ENCODE measurements at regions not wholly inside any gene's neighbourhood (a gene's known extent, or its start where the extent isn't known, plus 50 kb on each side); places are given as distances from the start of the nearest gene placed in this dataset.
"Not testable (repeated sequence)": the region's sequence is repeated elsewhere in the genome, so short reads cannot be mapped to it uniquely, and the experiment has no call there.

DNA sequence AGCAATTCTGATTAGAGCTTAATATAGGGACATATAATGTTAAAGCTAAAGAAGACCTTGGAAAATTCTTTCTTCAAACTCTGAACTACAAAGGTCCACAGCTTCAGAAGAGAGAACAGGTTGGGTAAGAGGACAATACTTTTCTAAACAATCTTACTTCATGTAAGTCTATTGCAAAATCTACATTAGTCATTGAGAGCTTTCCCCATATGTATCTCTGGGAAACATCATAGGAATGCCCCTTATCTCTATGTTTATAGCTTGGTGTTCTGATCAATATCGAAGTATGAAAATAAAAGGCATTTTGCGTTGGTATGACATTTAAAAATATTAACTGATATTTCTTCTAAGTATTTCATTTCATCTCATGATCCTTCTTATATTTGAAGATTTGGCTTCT lies 962.6 kb downstream of the AACS start:
- TF ChIP-seq, protein P1, sequence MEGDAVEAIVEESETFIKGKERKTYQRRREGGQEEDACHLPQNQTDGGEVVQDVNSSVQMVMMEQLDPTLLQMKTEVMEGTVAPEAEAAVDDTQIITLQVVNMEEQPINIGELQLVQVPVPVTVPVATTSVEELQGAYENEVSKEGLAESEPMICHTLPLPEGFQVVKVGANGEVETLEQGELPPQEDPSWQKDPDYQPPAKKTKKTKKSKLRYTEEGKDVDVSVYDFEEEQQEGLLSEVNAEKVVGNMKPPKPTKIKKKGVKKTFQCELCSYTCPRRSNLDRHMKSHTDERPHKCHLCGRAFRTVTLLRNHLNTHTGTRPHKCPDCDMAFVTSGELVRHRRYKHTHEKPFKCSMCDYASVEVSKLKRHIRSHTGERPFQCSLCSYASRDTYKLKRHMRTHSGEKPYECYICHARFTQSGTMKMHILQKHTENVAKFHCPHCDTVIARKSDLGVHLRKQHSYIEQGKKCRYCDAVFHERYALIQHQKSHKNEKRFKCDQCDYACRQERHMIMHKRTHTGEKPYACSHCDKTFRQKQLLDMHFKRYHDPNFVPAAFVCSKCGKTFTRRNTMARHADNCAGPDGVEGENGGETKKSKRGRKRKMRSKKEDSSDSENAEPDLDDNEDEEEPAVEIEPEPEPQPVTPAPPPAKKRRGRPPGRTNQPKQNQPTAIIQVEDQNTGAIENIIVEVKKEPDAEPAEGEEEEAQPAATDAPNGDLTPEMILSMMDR (IDR thresholded peaks at IDR 0.05; ENCODE audit: low read length, missing control alignments), result no peak
- H3K4me3 ChIP-seq (replicated peaks; ENCODE audit: low read depth, low read length), result no peak overlapping the region
- no peak for DNase-seq (ENCODE audit: low read depth)

DNA sequence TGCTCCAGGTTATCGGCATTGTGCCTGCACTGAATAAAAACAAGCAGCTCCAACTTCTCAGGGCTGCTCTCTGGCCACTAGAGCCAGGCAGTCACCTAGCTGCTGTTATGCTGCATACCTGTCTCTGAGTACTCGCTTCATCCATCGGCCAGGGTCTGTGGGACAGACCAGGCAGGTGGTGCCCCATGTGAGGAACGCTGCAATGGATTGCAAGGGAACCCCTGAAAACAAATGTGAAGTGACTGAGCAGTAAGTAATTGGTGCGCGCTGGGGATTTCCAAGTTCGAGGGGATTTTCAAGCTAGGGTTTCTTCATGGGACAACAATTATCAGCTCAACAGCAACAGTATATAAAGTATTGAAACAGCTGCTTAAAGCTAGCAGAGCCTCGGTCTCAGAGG lies 965.3 kb downstream of the AACS start:
- no peak overlapping the region for H3K4me3 ChIP-seq (replicated peaks; ENCODE audit: low read depth, low read length)
- DNase-seq (ENCODE audit: low read depth), result no peak
- TF ChIP-seq, protein P1 (IDR thresholded peaks at IDR 0.05; ENCODE audit: low read length, missing control alignments), result no peak

- H3K4me3 ChIP-seq (replicated peaks; ENCODE audit: low read depth, low read length), result no peak overlapping the region
- DNase-seq (ENCODE audit: low read depth), result no peak
- TF ChIP-seq, protein P1 (IDR thresholded peaks at IDR 0.05; ENCODE audit: low read length, missing control alignments), result no peak
These were observed 968.5 kb downstream of the AACS start for GRCh38 chr12:126033751-126034150.

DNA sequence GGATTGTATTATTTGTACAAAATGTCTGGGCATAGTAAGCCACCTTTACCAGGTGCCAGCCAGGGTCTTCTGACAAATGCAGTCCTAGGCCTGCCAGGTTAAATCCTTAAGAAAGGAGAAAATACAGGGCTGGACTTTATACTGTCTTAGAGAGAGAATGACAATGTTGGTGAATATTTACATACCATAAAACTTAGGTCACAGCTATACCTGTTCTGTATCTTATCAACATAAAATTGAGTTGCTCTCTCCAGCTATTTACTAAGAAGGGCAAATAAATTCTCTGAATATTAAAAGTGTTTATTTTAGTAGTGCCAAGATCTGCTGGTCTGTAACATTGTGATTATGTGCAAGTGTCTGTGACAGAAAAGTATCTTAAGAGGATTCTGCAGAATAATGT lies 971.1 kb downstream of the AACS start:
- H3K4me3 ChIP-seq (replicated peaks; ENCODE audit: low read depth, low read length), result no peak overlapping the region
- no peak for DNase-seq (ENCODE audit: low read depth)
- TF ChIP-seq, protein P1 (IDR thresholded peaks at IDR 0.05; ENCODE audit: low read length, missing control alignments), result no peak

- no peak for DNase-seq (ENCODE audit: low read depth)
- H3K4me3 ChIP-seq (replicated peaks; ENCODE audit: low read depth, low read length), result no peak overlapping the region
- TF ChIP-seq, protein P1 (IDR thresholded peaks at IDR 0.05; ENCODE audit: low read length, missing control alignments), result no peak
These were observed 973.2 kb downstream of the AACS start for GRCh38 chr12:126038434-126038833.

DNA sequence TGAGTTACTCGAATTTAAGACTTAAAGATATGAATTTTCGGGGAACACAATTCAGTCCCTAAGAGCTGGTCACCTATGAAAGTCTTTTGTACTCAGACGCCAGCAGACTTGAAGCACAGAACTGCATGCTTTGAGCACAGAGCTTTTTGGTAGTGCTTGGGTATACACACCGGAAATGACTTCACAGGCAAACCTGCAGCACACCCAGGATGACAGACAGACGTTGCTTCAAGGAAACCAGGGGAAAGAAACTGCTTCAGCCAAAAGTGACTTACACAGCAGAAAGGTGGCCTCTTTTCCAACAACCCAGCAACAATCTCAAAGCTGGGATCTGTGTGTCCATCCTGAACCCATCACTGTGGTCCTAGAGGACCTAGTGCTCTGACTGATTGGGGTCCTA lies 975.1 kb downstream of the AACS start:
- DNase-seq (ENCODE audit: low read depth), result no peak
- H3K4me3 ChIP-seq (replicated peaks; ENCODE audit: low read depth, low read length), result no peak overlapping the region
- TF ChIP-seq, protein P1 (IDR thresholded peaks at IDR 0.05; ENCODE audit: low read length, missing control alignments), result no peak

DNA sequence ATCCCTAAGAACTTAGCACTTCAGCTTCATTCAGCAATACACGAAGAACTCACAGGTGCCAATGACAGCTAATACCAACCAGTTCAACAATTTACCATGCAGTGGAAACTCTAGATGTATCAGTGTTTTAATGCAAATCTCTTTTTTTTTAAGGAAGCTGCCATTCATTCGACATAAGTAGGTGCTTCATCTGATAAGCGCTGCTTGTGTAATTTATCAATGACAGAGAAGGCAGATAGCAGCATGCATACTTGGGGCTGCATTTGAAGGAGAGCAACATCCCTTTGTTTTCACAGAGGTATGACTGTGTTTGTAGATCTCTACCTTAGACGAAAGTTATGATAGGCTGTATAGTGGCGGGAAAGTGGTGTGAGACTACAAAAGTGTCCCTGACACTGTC lies 977.1 kb downstream of the AACS start:
- TF ChIP-seq, protein P1 (IDR thresholded peaks at IDR 0.05; ENCODE audit: low read length, missing control alignments), result no peak
- H3K4me3 ChIP-seq (replicated peaks; ENCODE audit: low read depth, low read length), result no peak overlapping the region
- no peak for DNase-seq (ENCODE audit: low read depth)

DNA sequence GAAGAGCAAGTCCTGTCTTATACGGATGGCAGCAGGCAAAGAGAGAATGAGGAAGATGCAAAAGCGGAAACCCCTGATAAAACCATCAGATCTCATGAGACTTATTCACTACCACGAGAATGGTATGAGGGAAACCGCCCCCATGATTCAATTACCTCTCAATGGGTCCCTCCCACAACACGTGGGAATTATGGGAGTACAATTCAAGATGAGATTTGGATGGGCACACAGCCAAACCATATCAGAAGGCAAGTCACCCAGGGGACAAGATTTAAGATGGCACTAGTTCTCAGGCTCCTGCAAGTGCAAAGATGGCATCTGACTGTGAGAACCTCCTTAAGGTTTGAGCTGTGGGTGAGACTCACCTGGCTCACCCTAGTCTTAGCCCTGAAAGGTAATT lies 984.3 kb downstream of the AACS start:
- not testable (repeated sequence) for DNase-seq (ENCODE audit: low read depth); H3K4me3 ChIP-seq (replicated peaks; ENCODE audit: low read depth, low read length)

Data from fibroblast of pulmonary artery (primary cell).